ENCODE measurements at regions not wholly inside any gene's neighbourhood (a gene's known extent, or its start where the extent isn't known, plus 50 kb on each side); places are given as distances from the start of the nearest gene placed in this dataset.

- H2AFZ ChIP-seq (ENCODE audit: low read length) = no peak overlapping the region
- H3K4me3 ChIP-seq (ENCODE audit: low read length) = no peak overlapping the region
- no peaks in the 10 kb centered on the region for H3K27me3 ChIP-seq (ENCODE audit: low read length)
- no peak overlapping the region for H3K27ac ChIP-seq (ENCODE audit: low read length)
- no peak overlapping the region for H3K9ac ChIP-seq (ENCODE audit: low read length)
- no peaks in the 10 kb centered on the region for H3K4me1 ChIP-seq (ENCODE audit: low read length)
- no peak overlapping the region for H3K4me2 ChIP-seq (ENCODE audit: low read depth, low read length, poor library complexity, severe bottlenecking)
- 0 out of 2 replicates have a peak, but pooled peaks cover 4% of the 10 kb centered on the region for H4K20me1 ChIP-seq (ENCODE audit: insufficient read depth, low read depth, low read length)
- H3K79me2 ChIP-seq (ENCODE audit: low read length) = no peaks in the 10 kb centered on the region
- H3K9me2 ChIP-seq (replicated peaks; ENCODE audit: insufficient read depth, low read length) = no peaks in the 10 kb centered on the region
- no peak for DNase-seq
- H3K9me3 ChIP-seq (ENCODE audit: low read length) = no peaks in the 10 kb centered on the region
- no peaks in the 10 kb centered on the region for H3K36me3 ChIP-seq (ENCODE audit: insufficient read depth, low read length)
Measured at GRCh38 chr2:122105171-122105876, 349.9 kb downstream of the TSN start.

GRCh38 chr2:122105877-122106206 lies 350.4 kb downstream of the TSN start:
- no peaks in the 10 kb centered on the region for H3K79me2 ChIP-seq (ENCODE audit: low read length)
- DNase-seq = no peak
- no peak overlapping the region for H2AFZ ChIP-seq (ENCODE audit: low read length)
- no peak overlapping the region for H3K9ac ChIP-seq (ENCODE audit: low read length)
- H3K9me2 ChIP-seq (replicated peaks; ENCODE audit: insufficient read depth, low read length) = no peaks in the 10 kb centered on the region
- H3K4me2 ChIP-seq (ENCODE audit: low read depth, low read length, poor library complexity, severe bottlenecking) = no peak overlapping the region
- no peaks in the 10 kb centered on the region for H3K9me3 ChIP-seq (ENCODE audit: low read length)
- no peak overlapping the region for H3K4me3 ChIP-seq (ENCODE audit: low read length)
- H3K36me3 ChIP-seq (ENCODE audit: insufficient read depth, low read length) = no peaks in the 10 kb centered on the region
- 0 out of 2 replicates have a peak, but pooled peaks cover 4% of the 10 kb centered on the region for H4K20me1 ChIP-seq (ENCODE audit: insufficient read depth, low read depth, low read length)
- no peak overlapping the region for H3K27ac ChIP-seq (ENCODE audit: low read length)
- no peaks in the 10 kb centered on the region for H3K27me3 ChIP-seq (ENCODE audit: low read length)
- H3K4me1 ChIP-seq (ENCODE audit: low read length) = no peaks in the 10 kb centered on the region

- Histone ChIP-seq H3K4me3 (ENCODE audit: low read length) (no peak overlapping the region), H3K9ac (ENCODE audit: low read length) (no peak overlapping the region), H3K9me3 (ENCODE audit: low read length) (no peaks in the 10 kb centered on the region), H3K27me3 (ENCODE audit: low read length) (no peaks in the 10 kb centered on the region), H2AFZ (ENCODE audit: low read length) (no peak overlapping the region), H3K36me3 (ENCODE audit: insufficient read depth, low read length) (no peaks in the 10 kb centered on the region), H3K4me1 (ENCODE audit: low read length) (no peaks in the 10 kb centered on the region), H4K20me1 (ENCODE audit: insufficient read depth, low read depth, low read length) (0 out of 2 replicates have a peak, but pooled peaks cover 4% of the 10 kb centered on the region), H3K79me2 (ENCODE audit: low read length) (no peaks in the 10 kb centered on the region), H3K9me2 (replicated peaks; ENCODE audit: insufficient read depth, low read length) (no peaks in the 10 kb centered on the region), H3K4me2 (ENCODE audit: low read depth, low read length, poor library complexity, severe bottlenecking) (no peak overlapping the region), H3K27ac (ENCODE audit: low read length) (no peak overlapping the region)
- no peak for DNase-seq
Measured at GRCh38 chr2:122108186-122108585, 352.7 kb downstream of the TSN start.

GRCh38 chr2:122112216-122113005 lies 357.0 kb downstream of the TSN start:
- no peak overlapping the region for H2AFZ ChIP-seq (ENCODE audit: low read length)
- H4K20me1 ChIP-seq (ENCODE audit: insufficient read depth, low read depth, low read length) = no peaks in the 10 kb centered on the region
- H3K27ac ChIP-seq (ENCODE audit: low read length) = no peak overlapping the region
- H3K36me3 ChIP-seq (ENCODE audit: insufficient read depth, low read length) = no peaks in the 10 kb centered on the region
- no peaks in the 10 kb centered on the region for H3K27me3 ChIP-seq (ENCODE audit: low read length)
- no peak overlapping the region for H3K4me3 ChIP-seq (ENCODE audit: low read length)
- no peaks in the 10 kb centered on the region for H3K4me1 ChIP-seq (ENCODE audit: low read length)
- H3K9me2 ChIP-seq (replicated peaks; ENCODE audit: insufficient read depth, low read length) = no peaks in the 10 kb centered on the region
- H3K4me2 ChIP-seq (ENCODE audit: low read depth, low read length, poor library complexity, severe bottlenecking) = no peak overlapping the region
- H3K9me3 ChIP-seq (ENCODE audit: low read length) = no peaks in the 10 kb centered on the region
- no peak overlapping the region for H3K9ac ChIP-seq (ENCODE audit: low read length)
- no peaks in the 10 kb centered on the region for H3K79me2 ChIP-seq (ENCODE audit: low read length)
- no peak for DNase-seq

GRCh38 chr2:122114421-122114820 lies 359.0 kb downstream of the TSN start:
- Histone ChIP-seq H3K36me3 (ENCODE audit: insufficient read depth, low read length) (no peaks in the 10 kb centered on the region), H3K79me2 (ENCODE audit: low read length) (no peaks in the 10 kb centered on the region), H3K4me1 (ENCODE audit: low read length) (no peaks in the 10 kb centered on the region), H3K4me2 (ENCODE audit: low read depth, low read length, poor library complexity, severe bottlenecking) (no peak overlapping the region), H3K9ac (ENCODE audit: low read length) (no peak overlapping the region), H3K9me3 (ENCODE audit: low read length) (no peaks in the 10 kb centered on the region), H3K27ac (ENCODE audit: low read length) (no peak overlapping the region), H2AFZ (ENCODE audit: low read length) (no peak overlapping the region), H3K27me3 (ENCODE audit: low read length) (no peaks in the 10 kb centered on the region), H3K9me2 (replicated peaks; ENCODE audit: insufficient read depth, low read length) (no peaks in the 10 kb centered on the region), H4K20me1 (ENCODE audit: insufficient read depth, low read depth, low read length) (no peaks in the 10 kb centered on the region), H3K4me3 (ENCODE audit: low read length) (no peak overlapping the region)
- no peak for DNase-seq

GRCh38 chr2:122117371-122117770 lies 361.9 kb downstream of the TSN start:
- no peak overlapping the region for H3K4me3 ChIP-seq (ENCODE audit: low read length)
- H3K4me1 ChIP-seq (ENCODE audit: low read length) = no peaks in the 10 kb centered on the region
- H2AFZ ChIP-seq (ENCODE audit: low read length) = no peak overlapping the region
- no peaks in the 10 kb centered on the region for H3K79me2 ChIP-seq (ENCODE audit: low read length)
- no peak for DNase-seq
- no peaks in the 10 kb centered on the region for H3K36me3 ChIP-seq (ENCODE audit: insufficient read depth, low read length)
- H4K20me1 ChIP-seq (ENCODE audit: insufficient read depth, low read depth, low read length) = no peaks in the 10 kb centered on the region
- H3K9me3 ChIP-seq (ENCODE audit: low read length) = no peaks in the 10 kb centered on the region
- no peak overlapping the region for H3K9ac ChIP-seq (ENCODE audit: low read length)
- H3K27me3 ChIP-seq (ENCODE audit: low read length) = no peaks in the 10 kb centered on the region
- no peaks in the 10 kb centered on the region for H3K9me2 ChIP-seq (replicated peaks; ENCODE audit: insufficient read depth, low read length)
- H3K4me2 ChIP-seq (ENCODE audit: low read depth, low read length, poor library complexity, severe bottlenecking) = no peak overlapping the region
- H3K27ac ChIP-seq (ENCODE audit: low read length) = no peak overlapping the region

- Histone ChIP-seq H3K9me3 (ENCODE audit: low read length) (peaks cover 13% of the 10 kb centered on the region), H3K27me3 (ENCODE audit: low read length) (no peaks in the 10 kb centered on the region), H2AFZ (ENCODE audit: low read length) (no peak overlapping the region), H4K20me1 (ENCODE audit: insufficient read depth, low read depth, low read length) (no peaks in the 10 kb centered on the region), H3K36me3 (ENCODE audit: insufficient read depth, low read length) (no peaks in the 10 kb centered on the region), H3K79me2 (ENCODE audit: low read length) (no peaks in the 10 kb centered on the region), H3K27ac (ENCODE audit: low read length) (no peak overlapping the region), H3K9me2 (replicated peaks; ENCODE audit: insufficient read depth, low read length) (no peaks in the 10 kb centered on the region), H3K9ac (ENCODE audit: low read length) (no peak overlapping the region), H3K4me2 (ENCODE audit: low read depth, low read length, poor library complexity, severe bottlenecking) (no peak overlapping the region), H3K4me1 (ENCODE audit: low read length) (no peaks in the 10 kb centered on the region), H3K4me3 (ENCODE audit: low read length) (no peak overlapping the region)
- DNase-seq = no peak
Measured at GRCh38 chr2:122129399-122129798, 373.9 kb downstream of the TSN start.

- Histone ChIP-seq H3K9me2 (replicated peaks; ENCODE audit: insufficient read depth, low read length) (no peaks in the 10 kb centered on the region), H3K27me3 (ENCODE audit: low read length) (no peaks in the 10 kb centered on the region), H3K36me3 (ENCODE audit: insufficient read depth, low read length) (no peaks in the 10 kb centered on the region), H3K27ac (ENCODE audit: low read length) (no peak overlapping the region), H3K9ac (ENCODE audit: low read length) (no peak overlapping the region), H4K20me1 (ENCODE audit: insufficient read depth, low read depth, low read length) (no peaks in the 10 kb centered on the region), H3K79me2 (ENCODE audit: low read length) (no peaks in the 10 kb centered on the region), H2AFZ (ENCODE audit: low read length) (no peak overlapping the region), H3K4me2 (ENCODE audit: low read depth, low read length, poor library complexity, severe bottlenecking) (no peak overlapping the region), H3K9me3 (ENCODE audit: low read length) (peaks cover 13% of the 10 kb centered on the region), H3K4me3 (ENCODE audit: low read length) (no peak overlapping the region), H3K4me1 (ENCODE audit: low read length) (no peaks in the 10 kb centered on the region)
- DNase-seq = no peak
Measured at GRCh38 chr2:122132147-122132691, 376.8 kb downstream of the TSN start.
